Right renal pelvis (tissue), 4 donors: ENCODE measurements at regions not wholly inside any gene's neighbourhood (a gene's known extent, or its start where the extent isn't known, plus 50 kb on each side); places are given as distances from the start of the nearest gene placed in this dataset.
"Not testable (repeated sequence)": the region's sequence is repeated elsewhere in the genome, so short reads cannot be mapped to it uniquely, and the experiment has no call there.

ENCODE experiments used
- DNase-seq, 4 donors: peaks; one replicate each; pipeline ENCODE4 v3.0.0-alpha.2; 2013; ENCODE audit warnings: low read depth in 4 of 4, low spot score in 3 of 4, missing footprints in 1 of 4

- DNase-seq = no peak
Observed at GRCh38 chr6:128739112-128739511, 143.8 kb upstream of the LAMA2 start.

GRCh38 chr6:128738112-128738511 is 144.8 kb upstream of the LAMA2 start:
- no peak for DNase-seq

- DNase-seq = no peak
Observed at GRCh38 chr6:128736780-128737179, 146.2 kb upstream of the LAMA2 start.

DNA sequence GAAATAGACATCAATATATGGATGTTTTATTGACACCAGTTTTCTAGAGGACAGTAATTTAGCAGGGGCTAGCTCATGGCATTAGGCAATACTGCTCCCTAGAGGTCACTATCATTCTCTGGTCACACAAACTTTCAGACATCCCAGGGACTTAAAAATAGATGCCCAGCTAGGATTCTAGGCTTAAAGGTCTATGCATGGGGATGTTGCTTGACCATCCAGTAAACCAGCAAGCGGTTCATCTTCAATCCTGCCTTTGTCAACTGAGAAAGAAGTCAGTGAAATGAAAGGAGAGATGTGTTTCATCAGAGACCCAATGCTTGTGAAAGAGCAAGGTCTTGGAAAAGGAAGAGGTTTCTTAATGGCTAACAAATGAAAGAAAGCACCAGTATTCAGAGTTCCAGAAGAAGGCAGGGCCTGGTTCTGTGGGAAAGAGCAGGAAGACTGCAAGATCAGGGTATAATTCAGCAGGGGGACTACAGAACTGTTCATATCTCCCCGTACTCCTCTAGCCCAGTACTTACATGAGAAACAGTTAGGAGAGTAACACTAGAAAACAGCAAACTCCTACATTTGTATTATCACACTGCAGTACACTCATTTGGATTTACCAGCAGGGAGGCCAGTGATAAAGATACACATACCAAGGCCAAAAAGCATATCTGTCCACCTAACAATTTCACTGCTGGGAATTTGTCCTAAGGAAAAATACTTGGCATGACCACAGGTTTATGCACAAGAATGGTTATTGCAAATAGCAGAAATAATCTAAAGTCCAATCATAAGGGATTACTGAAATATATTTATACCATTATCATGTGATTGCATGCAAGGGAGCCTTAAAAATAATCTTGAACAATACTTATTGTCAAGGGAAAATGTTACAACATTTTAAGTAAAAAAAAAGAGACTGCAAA is 151.4 kb upstream of the LAMA2 start:
- DNase-seq = no peak

DNA sequence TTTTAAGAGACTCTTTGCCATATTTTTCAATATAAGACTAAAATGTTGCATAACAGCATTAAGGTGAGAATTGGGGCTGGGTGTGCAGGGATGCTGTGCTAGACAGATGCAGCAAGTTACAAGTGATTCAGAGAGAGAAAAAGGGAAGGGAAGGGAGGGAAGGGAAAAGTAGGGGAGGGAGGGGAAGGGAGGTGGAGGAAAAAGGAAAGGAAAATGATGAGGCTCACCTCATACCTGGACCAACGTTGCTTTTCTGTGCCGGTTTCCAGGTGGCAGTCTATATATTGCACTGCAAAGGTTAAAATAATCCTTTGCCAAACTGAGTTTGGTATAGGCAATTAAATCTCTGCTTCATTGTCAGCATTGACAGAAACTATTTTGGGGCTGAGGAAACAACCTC is 155.4 kb upstream of the LAMA2 start:
- DNase-seq = no peak

DNA sequence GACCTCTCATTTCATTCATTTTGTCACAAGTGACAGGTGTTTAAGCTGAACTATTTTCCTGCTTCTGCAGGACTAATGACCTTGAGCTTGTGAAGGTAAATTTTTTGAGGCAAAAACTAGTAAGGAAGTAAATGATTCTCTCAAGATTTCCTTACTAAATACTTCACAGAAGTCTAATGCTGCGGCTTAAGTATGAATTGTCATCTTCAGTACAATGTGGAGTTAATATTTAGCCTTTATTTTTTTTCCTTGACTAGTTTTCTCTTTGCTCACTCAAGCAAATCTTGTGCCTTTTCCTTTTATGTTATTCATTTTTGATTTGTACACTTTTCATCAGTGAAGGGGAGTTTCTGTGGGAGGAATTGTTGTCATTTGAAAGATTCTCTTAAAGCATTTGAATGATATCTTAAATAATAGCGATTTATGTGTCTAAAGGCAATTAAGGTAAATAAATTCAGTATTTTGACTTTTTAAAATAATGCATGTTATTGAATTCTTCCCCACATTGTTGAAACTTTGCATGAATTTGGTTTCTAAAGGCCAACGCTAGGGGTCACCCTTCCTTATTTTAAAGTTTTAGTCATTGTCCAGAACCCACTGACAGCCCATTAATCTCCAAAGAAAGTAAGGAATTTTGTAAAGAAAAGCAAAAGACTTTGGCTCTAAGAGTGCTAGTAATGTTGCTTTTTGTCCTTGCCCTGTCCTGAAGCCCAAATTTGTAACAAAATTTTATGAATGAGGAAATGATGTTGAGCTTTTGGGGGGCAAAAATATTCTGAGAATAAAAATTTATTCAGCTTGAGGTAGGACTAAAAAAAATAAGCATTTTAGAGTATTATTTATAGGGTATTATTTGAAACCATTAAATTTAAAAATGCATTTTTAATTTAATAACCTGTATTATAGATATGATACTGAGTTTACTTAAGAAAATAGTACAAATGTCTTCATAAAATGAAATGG is 157.4 kb upstream of the LAMA2 start:
- peak; percentile 23 to 45 (median 40) for DNase-seq

DNA sequence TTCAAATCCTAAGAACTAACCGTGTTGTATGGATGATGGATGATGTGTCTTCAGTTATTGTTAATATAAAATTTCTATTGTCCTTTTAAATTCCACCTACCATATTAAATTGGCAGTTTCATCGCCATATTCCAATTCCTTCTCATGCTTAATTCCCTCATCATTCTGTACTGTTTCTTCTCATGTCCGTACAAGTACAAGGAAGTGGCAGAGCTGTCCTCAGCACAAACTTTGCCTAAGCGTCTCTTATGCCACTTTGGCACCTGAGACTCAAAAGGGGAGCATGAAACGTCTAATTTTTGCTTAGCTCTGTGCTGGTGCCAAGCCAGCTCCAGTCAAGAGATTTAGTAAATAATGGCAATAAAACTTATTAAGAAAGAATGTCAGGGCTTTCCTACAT is 158.2 kb upstream of the LAMA2 start:
- DNase-seq = no peak

- DNase-seq = no peak
Observed at GRCh38 chr6:128723667-128724066, 159.3 kb upstream of the LAMA2 start.

DNA sequence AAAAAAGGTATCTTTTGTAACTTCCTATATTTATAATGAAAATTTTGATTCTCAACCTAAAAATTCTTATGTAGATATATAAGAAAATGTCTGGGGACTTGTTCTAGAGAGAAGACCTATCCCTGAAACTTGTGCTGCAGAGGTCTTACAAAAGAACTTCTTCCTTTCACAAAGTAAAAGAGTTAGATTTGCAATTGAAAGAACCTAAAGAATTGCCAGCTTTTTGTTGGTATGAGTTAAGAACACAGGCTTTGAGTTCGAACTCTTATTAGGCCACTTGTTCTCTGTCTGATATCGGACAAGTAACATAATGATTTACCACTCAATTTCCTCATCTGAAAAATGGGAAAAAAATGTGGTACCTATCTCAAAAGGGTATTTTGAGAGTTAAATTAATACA is 162.0 kb upstream of the LAMA2 start:
- DNase-seq = no peak

- no peak for DNase-seq
Observed at GRCh38 chr6:128719786-128720185, 163.2 kb upstream of the LAMA2 start.

DNA sequence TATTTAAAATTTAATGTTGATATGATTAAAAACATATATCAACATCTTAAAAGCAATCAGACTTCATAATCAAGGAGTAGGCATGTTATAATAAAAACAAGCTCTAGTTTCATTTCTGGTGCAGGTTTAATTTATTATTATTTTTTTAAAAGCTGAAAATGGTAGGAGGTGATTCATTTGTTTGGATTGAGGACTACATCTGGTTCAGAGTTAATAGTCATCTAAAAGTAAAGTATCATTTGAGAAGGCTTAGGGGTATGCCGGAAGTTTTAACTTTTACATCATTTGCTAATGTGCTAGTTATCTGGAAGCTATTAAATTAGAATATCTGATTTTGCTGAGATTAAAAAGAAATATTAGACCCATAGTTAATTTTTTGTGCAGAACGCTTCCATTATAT is 169.5 kb upstream of the LAMA2 start:
- no peak for DNase-seq

GRCh38 chr6:128712898-128713297 is 170.0 kb upstream of the LAMA2 start:
- no peak for DNase-seq

GRCh38 chr6:128711149-128711548 is 171.8 kb upstream of the LAMA2 start:
- no peak for DNase-seq

DNA sequence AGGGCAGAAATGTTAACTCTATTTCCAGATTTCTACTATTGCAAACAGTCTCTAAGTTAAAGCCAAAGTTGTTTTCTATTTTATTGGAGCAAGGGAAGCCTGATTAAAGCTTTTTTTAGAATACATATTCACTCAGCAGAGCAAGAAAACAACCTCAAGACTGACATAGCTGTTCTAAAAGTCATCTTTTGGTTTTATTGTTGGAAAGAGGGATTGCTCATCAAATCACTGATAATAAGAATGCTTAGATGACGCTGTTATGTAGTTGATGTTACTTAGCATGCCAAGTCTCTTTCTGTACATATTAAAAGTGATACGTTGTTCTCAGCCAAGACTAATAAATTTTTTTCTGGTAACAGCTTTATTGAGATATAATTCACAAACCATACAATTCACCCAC is 172.6 kb upstream of the LAMA2 start:
- no peak for DNase-seq

- no peak for DNase-seq
Observed at GRCh38 chr6:128704601-128705000, 178.3 kb upstream of the LAMA2 start.

DNA sequence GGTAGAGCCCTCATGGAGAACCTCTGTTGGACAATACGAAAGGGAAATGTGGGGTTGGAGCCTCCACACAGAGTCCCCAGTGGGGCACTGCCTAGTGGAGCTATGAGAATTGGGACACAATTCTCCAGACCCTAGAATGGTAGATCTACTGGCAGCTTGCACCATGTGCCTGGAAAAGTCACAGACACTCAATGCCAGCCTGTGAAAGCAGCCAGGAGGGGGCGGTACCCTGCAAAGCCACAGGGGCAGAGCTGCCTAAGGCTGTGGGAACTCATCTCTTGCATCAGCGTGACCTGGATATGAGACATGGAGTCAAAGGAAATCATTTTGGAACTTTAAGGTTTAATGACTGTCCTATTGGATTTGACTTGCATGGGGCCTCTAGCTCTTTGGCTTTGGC is 179.1 kb upstream of the LAMA2 start:
- not testable (repeated sequence) for DNase-seq

DNA sequence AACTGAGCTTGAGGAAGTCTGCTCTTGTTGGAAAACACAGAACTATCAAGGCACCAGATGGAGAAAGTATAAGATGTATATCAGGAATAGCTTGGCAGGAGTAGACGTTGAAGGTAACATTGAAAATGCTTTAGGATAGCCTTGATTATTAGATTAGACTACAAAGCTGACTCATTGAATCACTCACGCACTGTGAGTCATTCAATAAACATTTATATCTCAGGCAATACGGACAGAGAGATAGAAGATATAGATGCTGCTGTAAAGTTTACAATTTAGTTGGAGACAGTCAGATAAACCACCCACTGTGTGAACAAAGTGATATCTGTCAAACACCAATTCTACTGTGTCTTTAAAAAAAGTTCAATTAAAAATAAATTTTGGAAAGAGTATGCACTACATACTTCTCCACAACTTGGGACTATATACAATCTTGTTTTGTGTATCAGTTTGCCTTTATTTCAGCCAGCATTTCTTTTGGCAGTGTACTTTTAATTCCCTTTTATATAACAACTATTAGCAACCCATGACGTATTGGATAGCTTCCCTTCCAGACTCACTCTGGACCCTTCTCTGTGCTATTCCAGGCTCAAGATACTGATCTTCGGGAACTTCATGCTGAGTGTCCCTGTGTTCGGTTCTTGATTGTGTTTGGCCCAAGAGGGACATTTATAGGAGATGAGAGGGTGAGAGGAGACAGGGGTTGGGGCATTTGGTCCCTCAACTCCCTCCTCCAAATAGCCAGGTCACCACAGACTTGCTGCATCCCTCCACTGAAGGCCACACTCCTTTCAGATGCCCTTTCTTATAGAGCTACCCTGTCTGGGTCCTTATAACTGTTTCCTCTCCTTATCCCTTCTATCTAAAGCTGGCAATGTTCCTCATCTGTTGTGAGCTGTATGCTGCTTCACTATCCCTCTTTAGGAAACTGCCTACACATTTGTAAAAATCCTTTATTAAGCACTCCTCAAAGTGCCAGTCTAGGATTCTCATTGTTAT is 176.6 kb upstream of the PTPRK start:
- DNase-seq = no peak

- DNase-seq = no peak
Observed at GRCh38 chr6:128694303-128695009, 174.1 kb upstream of the PTPRK start.

DNA sequence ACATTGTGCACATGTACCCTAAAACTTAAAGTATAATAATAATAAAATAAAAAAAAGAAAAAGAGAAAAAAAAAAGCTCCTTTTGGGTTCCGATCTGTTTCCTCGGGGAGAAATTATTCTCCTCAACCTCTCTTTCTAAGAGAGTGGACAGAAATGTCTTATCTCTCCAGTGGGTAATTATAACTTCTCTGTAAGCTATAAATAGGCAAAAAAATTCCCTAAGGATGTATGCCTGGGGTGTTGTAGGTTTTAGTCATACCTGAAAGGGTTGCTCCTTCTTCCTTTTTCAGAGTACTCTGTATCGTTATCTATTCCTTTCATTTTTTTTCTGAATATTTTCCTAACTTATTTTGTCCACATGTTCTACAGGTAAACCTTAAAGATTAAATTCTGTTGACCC is 169.7 kb upstream of the PTPRK start:
- DNase-seq = no peak

- DNase-seq = no peak
Observed at GRCh38 chr6:128686084-128686483, 165.7 kb upstream of the PTPRK start.
